ENCODE measurements at regions not wholly inside any gene's neighbourhood (a gene's known extent, or its start where the extent isn't known, plus 50 kb on each side); places are given as distances from the start of the nearest gene placed in this dataset.

DNA sequence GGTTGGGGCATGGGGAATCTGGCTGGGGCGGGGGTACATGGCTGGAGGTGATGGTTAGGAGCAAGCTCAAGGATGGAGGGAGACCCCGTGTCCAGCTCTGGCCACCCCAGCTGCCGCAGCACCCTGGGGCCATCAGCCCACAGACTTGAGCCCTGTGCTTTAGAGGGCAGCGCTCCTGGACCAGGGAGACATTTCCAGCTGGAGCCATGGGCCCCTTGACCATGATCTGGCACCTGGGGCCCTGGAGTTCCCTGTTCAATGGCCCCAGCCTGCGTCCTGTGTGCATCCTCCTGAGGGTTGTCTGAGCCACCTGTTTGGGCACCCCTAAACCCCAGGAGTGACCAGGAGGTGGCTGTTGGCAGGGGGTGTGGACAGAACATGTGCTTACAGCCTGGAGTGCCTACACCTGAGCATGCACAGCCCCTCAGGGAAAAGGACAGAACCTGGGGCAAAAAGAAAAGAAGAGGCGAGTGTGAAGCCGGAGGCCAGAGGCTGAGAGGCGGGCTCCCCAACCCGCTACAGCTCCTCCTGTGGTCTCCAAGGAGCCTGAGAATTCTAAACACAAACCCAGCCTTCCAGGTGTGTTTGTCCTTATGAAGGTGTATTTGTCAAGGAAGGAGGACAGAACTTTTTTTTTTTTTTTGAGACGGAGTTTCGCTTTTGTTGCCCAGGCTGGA, 126.7 kb downstream of the C9orf50 start:
- Histone ChIP-seq H3F3A (ENCODE audit: low read length, unreplicated experiment) (no peaks in the 10 kb centered on the region), H3K27ac (ENCODE audit: low read length) (no peak overlapping the region), H4K20me1 (ENCODE audit: low read length) (no peaks in the 10 kb centered on the region), H3K9me3 (ENCODE audit: low read length) (no peaks in the 10 kb centered on the region), H3K79me2 (ENCODE audit: low read length) (peaks cover 24% of the 10 kb centered on the region), H3K9ac (ENCODE audit: low read length) (no peak overlapping the region), H3K4me1 (ENCODE audit: insufficient read depth, low read length) (peaks cover 40% of the 10 kb centered on the region), H3K27me3 (ENCODE audit: low read length) (no peaks in the 10 kb centered on the region), H2AFZ (ENCODE audit: low read length) (no peak overlapping the region), H3K4me3 (ENCODE audit: low read length) (no peak overlapping the region), H3K9me2 (replicated peaks; ENCODE audit: low read length) (no peaks in the 10 kb centered on the region), H3K4me2 (ENCODE audit: low read length) (no peak overlapping the region), H3K36me3 (ENCODE audit: low read depth, low read length) (no peaks in the 10 kb centered on the region)
- DNase-seq (no peak), ATAC-seq (no peak)
- ChIA-PET CTCF (no interaction called here), POLR2A (ENCODE audit: unreplicated experiment) (no interaction called here)
- intact Hi-C loops (cut with micrococcal nuclease), result no loop called here
- BruUV-seq (replicated peaks), result no TSS peak
- TF ChIP-seq, protein P1, sequence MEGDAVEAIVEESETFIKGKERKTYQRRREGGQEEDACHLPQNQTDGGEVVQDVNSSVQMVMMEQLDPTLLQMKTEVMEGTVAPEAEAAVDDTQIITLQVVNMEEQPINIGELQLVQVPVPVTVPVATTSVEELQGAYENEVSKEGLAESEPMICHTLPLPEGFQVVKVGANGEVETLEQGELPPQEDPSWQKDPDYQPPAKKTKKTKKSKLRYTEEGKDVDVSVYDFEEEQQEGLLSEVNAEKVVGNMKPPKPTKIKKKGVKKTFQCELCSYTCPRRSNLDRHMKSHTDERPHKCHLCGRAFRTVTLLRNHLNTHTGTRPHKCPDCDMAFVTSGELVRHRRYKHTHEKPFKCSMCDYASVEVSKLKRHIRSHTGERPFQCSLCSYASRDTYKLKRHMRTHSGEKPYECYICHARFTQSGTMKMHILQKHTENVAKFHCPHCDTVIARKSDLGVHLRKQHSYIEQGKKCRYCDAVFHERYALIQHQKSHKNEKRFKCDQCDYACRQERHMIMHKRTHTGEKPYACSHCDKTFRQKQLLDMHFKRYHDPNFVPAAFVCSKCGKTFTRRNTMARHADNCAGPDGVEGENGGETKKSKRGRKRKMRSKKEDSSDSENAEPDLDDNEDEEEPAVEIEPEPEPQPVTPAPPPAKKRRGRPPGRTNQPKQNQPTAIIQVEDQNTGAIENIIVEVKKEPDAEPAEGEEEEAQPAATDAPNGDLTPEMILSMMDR (conservative IDR thresholded peaks at IDR 0.05; ENCODE audit: low read depth, low read length), result no peak
- TF ChIP-seq EZH2 (IDR thresholded peaks at IDR 0.05; ENCODE audit: low read length, unreplicated experiment), result no peak
- no peak for TF ChIP-seq EZH2phosphoT487 (IDR thresholded peaks at IDR 0.05; ENCODE audit: borderline replicate concordance, low read length)

DNA sequence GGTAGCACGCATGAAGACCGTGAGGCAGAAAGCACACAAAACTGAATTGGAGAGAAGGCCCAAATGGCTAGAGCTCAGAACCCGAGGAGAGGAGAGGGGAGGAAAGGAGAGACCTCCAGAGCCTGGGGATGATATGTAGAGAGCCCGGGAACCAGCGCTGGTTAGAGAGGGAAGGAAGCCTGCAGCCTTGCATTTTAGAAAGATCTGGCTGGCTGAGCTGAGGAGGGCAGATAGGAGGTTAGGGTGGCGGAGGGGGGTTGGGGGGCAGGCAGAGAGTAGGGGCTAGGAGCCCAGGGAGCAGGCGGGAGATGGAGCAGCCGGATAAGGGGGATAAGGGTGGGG, 127.2 kb downstream of the C9orf50 start:
- H2AFZ ChIP-seq (ENCODE audit: low read length), result no peak overlapping the region
- no peak overlapping the region for H3K9ac ChIP-seq (ENCODE audit: low read length)
- intact Hi-C loops (cut with micrococcal nuclease), result no loop called here
- TF ChIP-seq, protein P1 (conservative IDR thresholded peaks at IDR 0.05; ENCODE audit: low read depth, low read length), result no peak
- no peak for TF ChIP-seq EZH2 (IDR thresholded peaks at IDR 0.05; ENCODE audit: low read length, unreplicated experiment)
- no peak for TF ChIP-seq EZH2phosphoT487 (IDR thresholded peaks at IDR 0.05; ENCODE audit: borderline replicate concordance, low read length)
- peaks cover 29% of the 10 kb centered on the region for H3K79me2 ChIP-seq (ENCODE audit: low read length)
- ChIA-PET CTCF (no interaction called here), POLR2A (ENCODE audit: unreplicated experiment) (no interaction called here)
- no peak for DNase-seq
- H3K27ac ChIP-seq (ENCODE audit: low read length), result no peak overlapping the region
- BruUV-seq (replicated peaks), result no TSS peak
- H3K36me3 ChIP-seq (ENCODE audit: low read depth, low read length), result no peaks in the 10 kb centered on the region
- H3K4me3 ChIP-seq (ENCODE audit: low read length), result no peak overlapping the region
- no peak overlapping the region for H3K4me2 ChIP-seq (ENCODE audit: low read length)
- no peaks in the 10 kb centered on the region for H4K20me1 ChIP-seq (ENCODE audit: low read length)
- H3K9me3 ChIP-seq (ENCODE audit: low read length), result no peaks in the 10 kb centered on the region
- peaks cover 4% of the 10 kb centered on the region for H3F3A ChIP-seq (ENCODE audit: low read length, unreplicated experiment)
- H3K4me1 ChIP-seq (ENCODE audit: insufficient read depth, low read length), result peaks cover 46% of the 10 kb centered on the region
- no peaks in the 10 kb centered on the region for H3K9me2 ChIP-seq (replicated peaks; ENCODE audit: low read length)
- no peaks in the 10 kb centered on the region for H3K27me3 ChIP-seq (ENCODE audit: low read length)
- ATAC-seq, result no peak

DNA sequence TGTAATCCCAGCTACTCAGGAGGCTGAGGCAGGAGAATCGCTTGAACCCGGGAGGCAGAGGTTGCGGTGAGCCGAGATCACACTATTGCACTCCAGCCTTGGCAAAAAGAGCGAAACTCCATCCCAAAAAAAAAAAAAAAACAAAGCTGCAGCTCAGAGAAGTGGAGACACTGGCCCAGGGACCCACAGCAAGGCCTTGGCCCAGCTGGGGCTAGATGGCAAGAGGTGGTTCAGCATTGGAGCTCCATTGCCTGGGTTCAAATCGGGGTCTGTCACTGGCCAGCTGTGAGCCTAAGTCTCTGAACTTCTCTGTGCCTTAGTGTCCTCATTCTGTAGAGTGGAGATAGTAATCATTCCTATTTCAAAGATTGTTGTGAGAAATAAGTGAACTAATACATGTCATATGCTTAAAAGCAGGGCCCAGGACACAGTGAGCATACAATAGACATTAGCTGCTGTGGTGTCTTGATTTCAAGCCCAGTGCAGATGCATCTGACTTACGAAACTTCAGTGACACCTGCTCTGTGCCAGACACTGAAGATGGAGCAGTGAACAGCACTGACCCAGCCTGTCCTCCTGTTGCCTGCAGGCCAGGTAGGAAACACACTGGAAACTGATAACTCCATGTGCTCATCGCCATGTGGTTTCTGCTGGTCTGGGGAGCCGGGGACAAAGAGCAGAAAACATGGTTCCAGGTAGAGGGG, 127.7 kb downstream of the C9orf50 start:
- H3K27me3 ChIP-seq (ENCODE audit: low read length), result no peaks in the 10 kb centered on the region
- no peak overlapping the region for H3K27ac ChIP-seq (ENCODE audit: low read length)

More for the DNA sequence above, 127.7 kb downstream of the C9orf50 start:
- BruUV-seq (replicated peaks), result no TSS peak
- Histone ChIP-seq H3K9me3 (ENCODE audit: low read length) (no peaks in the 10 kb centered on the region), H3K4me2 (ENCODE audit: low read length) (no peak overlapping the region), H3K36me3 (ENCODE audit: low read depth, low read length) (no peaks in the 10 kb centered on the region), H3K9ac (ENCODE audit: low read length) (no peak overlapping the region), H3K79me2 (ENCODE audit: low read length) (peaks cover 29% of the 10 kb centered on the region), H3K9me2 (replicated peaks; ENCODE audit: low read length) (no peaks in the 10 kb centered on the region), H3K4me3 (ENCODE audit: low read length) (no peak overlapping the region), H3F3A (ENCODE audit: low read length, unreplicated experiment) (peaks cover 4% of the 10 kb centered on the region), H3K4me1 (ENCODE audit: insufficient read depth, low read length) (peaks cover 47% of the 10 kb centered on the region), H2AFZ (ENCODE audit: low read length) (no peak overlapping the region), H4K20me1 (ENCODE audit: low read length) (no peaks in the 10 kb centered on the region)
- intact Hi-C loops (cut with micrococcal nuclease), result no loop called here
- POLR2A ChIA-PET (ENCODE audit: unreplicated experiment), result interaction anchor here (0.6 kb wide), 1 partner anchor 28 kb away, joined by 3 read pairs; no protein-coding TSS in a partner anchor
- TF ChIP-seq EZH2 (IDR thresholded peaks at IDR 0.05; ENCODE audit: low read length, unreplicated experiment), result no peak
- TF ChIP-seq, protein P1 (conservative IDR thresholded peaks at IDR 0.05; ENCODE audit: low read depth, low read length), result no peak
- no peak for TF ChIP-seq EZH2phosphoT487 (IDR thresholded peaks at IDR 0.05; ENCODE audit: borderline replicate concordance, low read length)
- DNase-seq, result no peak
- CTCF ChIA-PET, result no interaction called here
- no peak for ATAC-seq

Data from PC-3 (cell line).